Mucosa of descending colon (tissue), 3 donors: ENCODE measurements at regions not wholly inside any gene's neighbourhood (a gene's known extent, or its start where the extent isn't known, plus 50 kb on each side); places are given as distances from the start of the nearest gene placed in this dataset.
A peak's percentile ranks its signal among the peaks of the same experiment; 100 is the strongest.

ENCODE experiments used
- ATAC-seq: fragments of 200-7000 bp; cut with Tn5 transposase; one replicate; pipeline ENCODE4 v1.9.1; 2020; ENCODE audit warnings: mild to moderate bottlenecking, moderate library complexity
- DNase-seq, 3 donors: peaks; one replicate each; pipeline ENCODE4 v3.0.0-alpha.2; 2020
- H3K36me3 ChIP-seq: fragments of 200-600 bp; one replicate; pipeline ENCODE4 v1.8.0; 2021; ENCODE audit warnings: low read depth, mild to moderate bottlenecking
- H3K4me1 ChIP-seq: fragments of 200-600 bp; one replicate; pipeline ENCODE4 v1.8.0; 2021; ENCODE audit warnings: low read depth, mild to moderate bottlenecking
- H3K4me3 ChIP-seq: fragments of 200-600 bp; one replicate; pipeline ENCODE4 v1.8.0; 2021; ENCODE audit warnings: mild to moderate bottlenecking
- H3K9me3 ChIP-seq: fragments of 200-600 bp; one replicate; pipeline ENCODE4 v1.8.0; 2021; ENCODE audit warnings: mild to moderate bottlenecking
- intact Hi-C, 2 donors: fragments of 100-400 bp; cut with DNase I in 1 of 2; cut with micrococcal nuclease in 1 of 2; formaldehyde crosslinking; loops; one replicate each; pipeline versions ENCODE4 v1.11.0 to v1.11.1; 2022; cut with DNase I, micrococcal nuclease
- TF ChIP-seq, protein P1 (sequence below): fragments of 200-600 bp; IDR thresholded peaks from one replicate; pipeline ENCODE4 v1.8.0; 2022; ENCODE audit warnings: antibody characterized with exemption, mild to moderate bottlenecking
- donor health status: DM: no; HTN: no; CAD: no; lungs with moderate emphysema.
- donor health status: DM: no; HTN: no; CAD: no.
- donor health status: DM: no; HTN: yes; CAD: no.

GRCh38 chr13:59373341-59373740, 790.4 kb downstream of the DIAPH3 start:
- TF ChIP-seq, protein P1, sequence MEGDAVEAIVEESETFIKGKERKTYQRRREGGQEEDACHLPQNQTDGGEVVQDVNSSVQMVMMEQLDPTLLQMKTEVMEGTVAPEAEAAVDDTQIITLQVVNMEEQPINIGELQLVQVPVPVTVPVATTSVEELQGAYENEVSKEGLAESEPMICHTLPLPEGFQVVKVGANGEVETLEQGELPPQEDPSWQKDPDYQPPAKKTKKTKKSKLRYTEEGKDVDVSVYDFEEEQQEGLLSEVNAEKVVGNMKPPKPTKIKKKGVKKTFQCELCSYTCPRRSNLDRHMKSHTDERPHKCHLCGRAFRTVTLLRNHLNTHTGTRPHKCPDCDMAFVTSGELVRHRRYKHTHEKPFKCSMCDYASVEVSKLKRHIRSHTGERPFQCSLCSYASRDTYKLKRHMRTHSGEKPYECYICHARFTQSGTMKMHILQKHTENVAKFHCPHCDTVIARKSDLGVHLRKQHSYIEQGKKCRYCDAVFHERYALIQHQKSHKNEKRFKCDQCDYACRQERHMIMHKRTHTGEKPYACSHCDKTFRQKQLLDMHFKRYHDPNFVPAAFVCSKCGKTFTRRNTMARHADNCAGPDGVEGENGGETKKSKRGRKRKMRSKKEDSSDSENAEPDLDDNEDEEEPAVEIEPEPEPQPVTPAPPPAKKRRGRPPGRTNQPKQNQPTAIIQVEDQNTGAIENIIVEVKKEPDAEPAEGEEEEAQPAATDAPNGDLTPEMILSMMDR: no peak
- no peak overlapping the region for H3K4me3 ChIP-seq
- H3K9me3 ChIP-seq: no peaks in the 10 kb centered on the region
- no peak for ATAC-seq
- no peaks in the 10 kb centered on the region for H3K36me3 ChIP-seq
- H3K4me1 ChIP-seq: no peaks in the 10 kb centered on the region
- intact Hi-C loops: no loop called here
- DNase-seq: no peak

DNA sequence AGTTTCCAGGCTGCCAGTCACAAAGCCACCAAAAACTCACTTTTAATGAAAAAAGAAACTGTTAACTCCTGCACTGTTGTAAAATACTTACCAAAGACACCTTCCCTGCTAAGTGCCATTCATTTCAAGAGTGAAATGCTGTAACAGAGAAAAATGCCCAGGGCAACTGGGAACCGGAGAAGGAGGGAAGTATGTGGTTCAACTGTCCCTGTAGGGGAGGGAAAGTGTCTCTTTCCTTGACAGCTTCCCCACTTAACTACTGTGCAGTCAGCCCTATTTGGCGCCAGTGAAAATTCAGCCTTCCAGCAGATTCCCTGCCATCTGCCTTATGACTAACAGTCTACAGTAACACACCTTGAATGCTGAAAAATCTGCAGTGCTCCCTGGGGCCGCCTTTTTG, 789.0 kb downstream of the DIAPH3 start:
- H3K36me3 ChIP-seq: no peaks in the 10 kb centered on the region
- H3K4me3 ChIP-seq: no peak overlapping the region
- no peaks in the 10 kb centered on the region for H3K4me1 ChIP-seq
- DNase-seq: no peak
- no peak for ATAC-seq
- H3K9me3 ChIP-seq: no peaks in the 10 kb centered on the region
- TF ChIP-seq, protein P1: no peak
- intact Hi-C loops: no loop called here

DNA sequence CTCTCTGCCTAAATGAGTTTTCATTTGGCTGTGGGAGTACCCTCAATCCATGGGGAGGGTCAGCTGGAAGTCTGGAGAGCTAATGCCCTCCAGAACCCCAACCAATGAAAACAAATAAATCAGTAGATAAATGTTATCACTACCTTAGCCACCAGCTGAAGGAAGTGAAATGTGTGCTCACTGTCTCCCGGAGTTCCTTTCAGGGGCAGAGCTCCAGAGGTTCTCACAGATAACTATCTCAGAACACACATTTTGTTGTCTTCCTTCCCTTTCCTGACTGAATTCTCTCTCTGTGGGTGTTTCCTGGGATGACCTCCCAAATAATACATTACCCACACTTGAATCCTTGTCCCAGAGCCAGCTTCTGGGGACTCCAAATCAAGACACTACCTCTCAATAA, 779.6 kb downstream of the DIAPH3 start:
- Histone ChIP-seq H3K36me3 (no peaks in the 10 kb centered on the region), H3K9me3 (no peaks in the 10 kb centered on the region), H3K4me1 (no peaks in the 10 kb centered on the region), H3K4me3 (no peak overlapping the region)
- no peak for ATAC-seq
- DNase-seq: no peak
- TF ChIP-seq, protein P1: no peak
- intact Hi-C loops: no loop called here

- TF ChIP-seq, protein P1: peak; percentile 71
- H3K4me1 ChIP-seq: no peaks in the 10 kb centered on the region
- no peaks in the 10 kb centered on the region for H3K9me3 ChIP-seq
- ATAC-seq (peak; percentile 90), DNase-seq (peak in 1 of 3 donors; percentile 85)
- no peak overlapping the region for H3K4me3 ChIP-seq
- H3K36me3 ChIP-seq: no peaks in the 10 kb centered on the region
- intact Hi-C loops: loop anchor here (5.0 to 10.0 kb wide), 3 partner anchors 273 to 513 kb away; no protein-coding TSS in a partner anchor
Measured at GRCh38 chr13:59391696-59392095, 772.0 kb downstream of the DIAPH3 start.

GRCh38 chr13:59392328-59392727, 771.4 kb downstream of the DIAPH3 start:
- TF ChIP-seq, protein P1: no peak
- intact Hi-C loops: loop anchor here (5.0 to 10.0 kb wide), 3 partner anchors 272 to 512 kb away; no protein-coding TSS in a partner anchor
- DNase-seq (no peak), ATAC-seq (no peak)
- H3K9me3 ChIP-seq: no peaks in the 10 kb centered on the region
- no peak overlapping the region for H3K4me3 ChIP-seq
- no peaks in the 10 kb centered on the region for H3K4me1 ChIP-seq
- H3K36me3 ChIP-seq: no peaks in the 10 kb centered on the region

GRCh38 chr13:59394496-59394895, 769.2 kb downstream of the DIAPH3 start:
- Histone ChIP-seq H3K36me3 (no peaks in the 10 kb centered on the region), H3K4me1 (no peaks in the 10 kb centered on the region), H3K9me3 (no peaks in the 10 kb centered on the region), H3K4me3 (no peak overlapping the region)
- intact Hi-C loops: loop anchor here (5.0 to 10.0 kb wide), 3 partner anchors 270 to 510 kb away; no protein-coding TSS in a partner anchor
- TF ChIP-seq, protein P1: no peak
- no peak for ATAC-seq
- no peak for DNase-seq
